ENCODE measurements at regions not wholly inside any gene's neighbourhood (a gene's known extent, or its start where the extent isn't known, plus 50 kb on each side); places are given as distances from the start of the nearest gene placed in this dataset.

GRCh38 chr4:183828839-183829238, 76.3 kb upstream of the STOX2 start:
- Histone ChIP-seq H3K23ac (ENCODE audit: low read length) (no peak overlapping the region), H2AK5ac (ENCODE audit: low read length) (no peak overlapping the region), H3K79me1 (ENCODE audit: low read length) (no peaks in the 10 kb centered on the region), H3K18ac (ENCODE audit: low read length) (no peak overlapping the region), H2BK12ac (ENCODE audit: low read length) (no peak overlapping the region), H3K14ac (ENCODE audit: low read length) (no peak overlapping the region), H2AFZ (ENCODE audit: insufficient read depth, low read length, poor library complexity) (no peak overlapping the region), H4K91ac (ENCODE audit: low read depth, low read length) (no peak overlapping the region), H3K27me3 (ENCODE audit: insufficient read depth, low read length) (no peaks in the 10 kb centered on the region), H2BK120ac (ENCODE audit: insufficient read depth, low read length, poor library complexity) (no peak overlapping the region), H4K8ac (ENCODE audit: low read depth, low read length) (no peak overlapping the region), H3K9ac (ENCODE audit: low read length) (no peak overlapping the region), H3K4me2 (ENCODE audit: low read length) (no peak overlapping the region), H3K79me2 (ENCODE audit: control insufficient read depth, insufficient read depth, low read length, poor library complexity) (no peaks in the 10 kb centered on the region), H3K4me1 (ENCODE audit: control insufficient read depth in 1 of 2, insufficient read depth in 2 of 2, low read length in 2 of 2) (peaks cover 9% of the 10 kb centered on the region in 2 experiments), H4K12ac (ENCODE audit: low read depth, low read length) (no peak overlapping the region), H3K4me3 (ENCODE audit: low read depth, low read length) (no peak overlapping the region), H3K9me3 (ENCODE audit: insufficient read depth, low read depth, low read length) (peaks cover 4% of the 10 kb centered on the region), H3K36me3 (ENCODE audit: control insufficient read depth in 1 of 2, insufficient read depth in 2 of 2, low read length in 2 of 2) (no peaks in the 10 kb centered on the region), H2BK5ac (ENCODE audit: low read depth, low read length, poor library complexity) (no peak overlapping the region), H3K4ac (ENCODE audit: low read depth, low read length) (no peak overlapping the region), H3K27ac (ENCODE audit: low read depth, low read length) (no peak overlapping the region)
- WGBS (ENCODE audit: extremely low coverage, insufficient coverage, insufficient read length) = no CpG with 5 or more reads among the region's 3 CpGs
- DNase-seq = no peak

- no CpG with 5 or more reads among the region's 2 CpGs for WGBS (ENCODE audit: extremely low coverage, insufficient coverage, insufficient read length)
- no peaks in the 10 kb centered on the region for H3K79me2 ChIP-seq (ENCODE audit: control insufficient read depth, insufficient read depth, low read length, poor library complexity)
- no peak overlapping the region for H4K91ac ChIP-seq (ENCODE audit: low read depth, low read length)
- H3K23ac ChIP-seq (ENCODE audit: low read length) = no peak overlapping the region
- no peaks in the 10 kb centered on the region for H3K27me3 ChIP-seq (ENCODE audit: insufficient read depth, low read length)
- H3K27ac ChIP-seq (ENCODE audit: low read depth, low read length) = no peak overlapping the region
- H3K79me1 ChIP-seq (ENCODE audit: low read length) = no peaks in the 10 kb centered on the region
- H3K18ac ChIP-seq (ENCODE audit: low read length) = no peak overlapping the region
- no peak overlapping the region for H3K4me2 ChIP-seq (ENCODE audit: low read length)
- H3K36me3 ChIP-seq (ENCODE audit: control insufficient read depth in 1 of 2, insufficient read depth in 2 of 2, low read length in 2 of 2) = no peaks in the 10 kb centered on the region
- no peak overlapping the region for H2BK120ac ChIP-seq (ENCODE audit: insufficient read depth, low read length, poor library complexity)
- no peak overlapping the region for H2AK5ac ChIP-seq (ENCODE audit: low read length)
- no peak overlapping the region for H3K4me3 ChIP-seq (ENCODE audit: low read depth, low read length)
- no peak overlapping the region for H3K4ac ChIP-seq (ENCODE audit: low read depth, low read length)
- peak overlapping the region; percentile 35 for H4K8ac ChIP-seq (ENCODE audit: low read depth, low read length)
- H3K4me1 ChIP-seq (ENCODE audit: control insufficient read depth in 1 of 2, insufficient read depth in 2 of 2, low read length in 2 of 2) = peaks cover 9% of the 10 kb centered on the region in 2 experiments
- H3K9ac ChIP-seq (ENCODE audit: low read length) = no peak overlapping the region
- no peak overlapping the region for H3K14ac ChIP-seq (ENCODE audit: low read length)
- H4K12ac ChIP-seq (ENCODE audit: low read depth, low read length) = no peak overlapping the region
- no peak overlapping the region for H2BK5ac ChIP-seq (ENCODE audit: low read depth, low read length, poor library complexity)
- H3K9me3 ChIP-seq (ENCODE audit: insufficient read depth, low read depth, low read length) = peaks cover 2% of the 10 kb centered on the region
- H2BK12ac ChIP-seq (ENCODE audit: low read length) = no peak overlapping the region
- no peak overlapping the region for H2AFZ ChIP-seq (ENCODE audit: insufficient read depth, low read length, poor library complexity)
- DNase-seq = peak; percentile 65 to 92
Observed at GRCh38 chr4:183830438-183830985, 74.6 kb upstream of the STOX2 start.

GRCh38 chr4:183831026-183831446, 74.1 kb upstream of the STOX2 start:
- no peak overlapping the region for H3K4me2 ChIP-seq (ENCODE audit: low read length)
- peak in 1 of 2 donors; percentile 4 for DNase-seq
- H3K27ac ChIP-seq (ENCODE audit: low read depth, low read length) = no peak overlapping the region
- no peaks in the 10 kb centered on the region for H3K27me3 ChIP-seq (ENCODE audit: insufficient read depth, low read length)
- no peak overlapping the region for H4K12ac ChIP-seq (ENCODE audit: low read depth, low read length)
- no CpG with 5 or more reads among the region's 9 CpGs for WGBS (ENCODE audit: extremely low coverage, insufficient coverage, insufficient read length)
- H3K23ac ChIP-seq (ENCODE audit: low read length) = no peak overlapping the region
- H3K36me3 ChIP-seq (ENCODE audit: control insufficient read depth in 1 of 2, insufficient read depth in 2 of 2, low read length in 2 of 2) = no peaks in the 10 kb centered on the region
- no peak overlapping the region for H3K4me3 ChIP-seq (ENCODE audit: low read depth, low read length)
- no peak overlapping the region for H4K91ac ChIP-seq (ENCODE audit: low read depth, low read length)
- H3K14ac ChIP-seq (ENCODE audit: low read length) = no peak overlapping the region
- H2BK12ac ChIP-seq (ENCODE audit: low read length) = no peak overlapping the region
- peaks cover 2% of the 10 kb centered on the region for H3K9me3 ChIP-seq (ENCODE audit: insufficient read depth, low read depth, low read length)
- no peak overlapping the region for H3K4ac ChIP-seq (ENCODE audit: low read depth, low read length)
- H2AK5ac ChIP-seq (ENCODE audit: low read length) = no peak overlapping the region
- no peak overlapping the region for H3K18ac ChIP-seq (ENCODE audit: low read length)
- no peak overlapping the region for H2BK120ac ChIP-seq (ENCODE audit: insufficient read depth, low read length, poor library complexity)
- peaks cover 9% of the 10 kb centered on the region in 2 experiments for H3K4me1 ChIP-seq (ENCODE audit: control insufficient read depth in 1 of 2, insufficient read depth in 2 of 2, low read length in 2 of 2)
- no peak overlapping the region for H4K8ac ChIP-seq (ENCODE audit: low read depth, low read length)
- H3K79me1 ChIP-seq (ENCODE audit: low read length) = no peaks in the 10 kb centered on the region
- H2BK5ac ChIP-seq (ENCODE audit: low read depth, low read length, poor library complexity) = no peak overlapping the region
- no peaks in the 10 kb centered on the region for H3K79me2 ChIP-seq (ENCODE audit: control insufficient read depth, insufficient read depth, low read length, poor library complexity)
- no peak overlapping the region for H2AFZ ChIP-seq (ENCODE audit: insufficient read depth, low read length, poor library complexity)
- H3K9ac ChIP-seq (ENCODE audit: low read length) = no peak overlapping the region

GRCh38 chr4:183831683-183832082, 73.4 kb upstream of the STOX2 start:
- no CpG with 5 or more reads among the region's 5 CpGs for WGBS (ENCODE audit: extremely low coverage, insufficient coverage, insufficient read length)
- Histone ChIP-seq H3K9ac (ENCODE audit: low read length) (no peak overlapping the region), H2BK5ac (ENCODE audit: low read depth, low read length, poor library complexity) (no peak overlapping the region)

More at GRCh38 chr4:183831683-183832082, 73.4 kb upstream of the STOX2 start:
- H2BK12ac ChIP-seq (ENCODE audit: low read length) = no peak overlapping the region
- H3K18ac ChIP-seq (ENCODE audit: low read length) = no peak overlapping the region
- H3K79me1 ChIP-seq (ENCODE audit: low read length) = no peaks in the 10 kb centered on the region
- H2BK120ac ChIP-seq (ENCODE audit: insufficient read depth, low read length, poor library complexity) = no peak overlapping the region
- no peak overlapping the region for H3K4ac ChIP-seq (ENCODE audit: low read depth, low read length)
- no peak overlapping the region for H3K4me2 ChIP-seq (ENCODE audit: low read length)
- peaks cover 9% of the 10 kb centered on the region in 2 experiments for H3K4me1 ChIP-seq (ENCODE audit: control insufficient read depth in 1 of 2, insufficient read depth in 2 of 2, low read length in 2 of 2)
- no peak overlapping the region for H4K91ac ChIP-seq (ENCODE audit: low read depth, low read length)
- H3K27me3 ChIP-seq (ENCODE audit: insufficient read depth, low read length) = no peaks in the 10 kb centered on the region
- no peak overlapping the region for H4K12ac ChIP-seq (ENCODE audit: low read depth, low read length)
- H2AFZ ChIP-seq (ENCODE audit: insufficient read depth, low read length, poor library complexity) = no peak overlapping the region
- H3K23ac ChIP-seq (ENCODE audit: low read length) = no peak overlapping the region
- no peak overlapping the region for H3K27ac ChIP-seq (ENCODE audit: low read depth, low read length)
- no peak for DNase-seq
- no peak overlapping the region for H3K14ac ChIP-seq (ENCODE audit: low read length)
- H3K9me3 ChIP-seq (ENCODE audit: insufficient read depth, low read depth, low read length) = peaks cover 2% of the 10 kb centered on the region
- H3K4me3 ChIP-seq (ENCODE audit: low read depth, low read length) = no peak overlapping the region
- H4K8ac ChIP-seq (ENCODE audit: low read depth, low read length) = no peak overlapping the region
- no peak overlapping the region for H2AK5ac ChIP-seq (ENCODE audit: low read length)
- H3K36me3 ChIP-seq (ENCODE audit: control insufficient read depth in 1 of 2, insufficient read depth in 2 of 2, low read length in 2 of 2) = no peaks in the 10 kb centered on the region
- no peaks in the 10 kb centered on the region for H3K79me2 ChIP-seq (ENCODE audit: control insufficient read depth, insufficient read depth, low read length, poor library complexity)

Measured in trophoblast cell (in vitro differentiated cells and primary cell).